GM18499 (cell line): ENCODE measurements at regions not wholly inside any gene's neighbourhood (a gene's known extent, or its start where the extent isn't known, plus 50 kb on each side); places are given as distances from the start of the nearest gene placed in this dataset.

Experiments
- ATAC-seq: cut with Tn5 transposase; IDR thresholded peaks from one replicate; pipeline ENCODE4 v1.9.1; 2021; ENCODE audit warnings: moderate number of reproducible peaks; ENCODE audit not compliant: insufficient read depth, unreplicated experiment

DNA sequence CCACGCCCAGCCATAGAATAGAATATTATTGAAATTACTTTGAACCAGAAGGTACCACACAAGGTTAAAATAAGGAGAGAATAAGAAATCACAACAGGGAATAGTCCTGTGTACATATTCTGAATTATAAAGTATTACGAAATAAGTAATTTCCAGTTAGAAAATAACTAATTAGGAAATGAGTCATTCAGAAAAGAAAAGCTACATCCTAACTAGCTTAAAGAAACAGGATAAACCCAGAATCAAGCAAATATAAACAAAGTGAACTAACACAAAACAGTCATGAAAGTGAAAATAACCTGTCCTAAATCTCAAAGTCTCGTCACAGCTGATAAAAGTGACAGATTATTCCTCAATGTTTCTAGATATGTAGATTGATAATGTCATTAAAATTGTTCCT, 74.8 kb upstream of the NEBL start:
- ATAC-seq: no peak

DNA sequence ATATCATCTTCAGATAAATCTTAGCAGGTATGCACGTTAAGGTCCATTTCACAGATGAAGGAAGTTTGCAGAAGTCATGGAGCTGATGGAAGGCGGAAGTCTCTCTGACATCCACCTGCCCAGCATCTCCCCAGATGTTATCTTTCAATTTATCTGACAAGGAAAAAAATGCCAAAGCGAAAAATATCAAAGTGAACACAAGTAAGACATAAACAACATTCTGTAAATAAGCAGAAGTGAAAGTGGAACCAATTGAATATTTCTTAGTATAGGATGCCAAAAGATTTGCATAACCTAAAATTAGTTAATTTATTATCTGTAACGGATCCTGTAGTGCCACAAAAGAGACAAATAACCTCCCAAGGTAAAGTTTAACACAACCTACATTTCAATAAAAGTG, 73.6 kb upstream of the NEBL start:
- peak; percentile 98 for ATAC-seq

DNA sequence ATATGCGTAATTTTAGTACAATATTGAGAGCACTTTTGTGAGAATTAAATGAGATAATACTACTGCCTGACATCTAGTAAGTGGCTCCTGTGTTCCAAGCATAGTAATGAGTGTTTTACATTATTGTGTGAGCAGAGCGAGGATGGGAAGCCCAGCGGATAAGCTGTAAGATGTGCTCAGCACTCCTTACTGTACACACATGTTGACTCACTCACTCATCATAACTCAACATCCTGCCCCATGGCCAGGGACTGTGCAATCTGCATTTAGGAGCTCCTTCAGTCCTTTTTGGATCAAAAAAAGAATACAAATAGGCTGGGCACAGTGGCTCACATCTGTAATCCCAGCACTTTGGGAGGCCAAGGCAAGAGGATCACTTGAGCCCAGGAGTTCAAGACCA, 72.9 kb upstream of the NEBL start:
- no peak for ATAC-seq

GRCh38 chr10:20966426-20966825, 69.3 kb upstream of the NEBL start:
- no peak for ATAC-seq

- ATAC-seq: no peak
Observed at GRCh38 chr10:20963721-20964595, 66.8 kb upstream of the NEBL start.

DNA sequence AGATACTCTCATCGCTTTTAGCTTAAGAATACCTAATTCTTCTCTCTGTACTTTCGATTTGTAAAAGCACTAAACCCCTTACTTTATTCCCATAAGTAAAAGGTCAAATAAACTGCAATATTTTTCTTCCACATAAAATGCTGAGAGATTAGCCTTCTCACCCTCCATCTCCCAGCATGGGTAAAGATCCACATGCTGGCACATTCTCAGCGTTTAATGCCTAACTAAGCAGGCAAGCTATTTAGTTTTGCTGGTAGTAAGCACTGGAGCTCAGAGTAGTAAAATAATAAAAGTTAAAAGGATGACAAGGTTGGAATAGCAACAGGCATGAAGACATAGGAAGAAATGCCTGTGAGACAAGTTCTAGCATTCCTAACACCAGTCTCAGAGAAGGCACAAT, 65.9 kb upstream of the NEBL start:
- ATAC-seq: no peak

- no peak for ATAC-seq
Observed at GRCh38 chr10:20962165-20962564, 65.1 kb upstream of the NEBL start.

DNA sequence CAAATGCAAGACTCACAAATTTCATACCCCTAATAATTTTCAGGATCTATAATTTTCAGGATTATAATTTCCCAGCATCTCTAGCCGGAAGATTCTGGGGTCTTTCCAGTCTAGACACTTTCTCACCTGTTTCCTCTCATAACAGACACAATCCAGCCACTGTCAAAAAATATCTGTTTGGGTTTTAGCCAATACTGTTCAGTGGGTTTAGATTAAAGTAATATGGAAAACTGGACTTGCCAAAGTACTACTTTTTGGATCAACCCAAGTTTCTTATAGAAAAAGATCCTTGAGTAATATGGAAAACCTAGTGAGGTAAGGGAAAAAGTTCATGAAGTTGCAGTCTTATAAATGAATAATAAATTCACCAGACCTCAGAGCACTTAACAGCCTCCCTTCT, 62.1 kb upstream of the NEBL start:
- ATAC-seq: no peak

- ATAC-seq: no peak
Observed at GRCh38 chr10:20958764-20959163, 61.7 kb upstream of the NEBL start.

DNA sequence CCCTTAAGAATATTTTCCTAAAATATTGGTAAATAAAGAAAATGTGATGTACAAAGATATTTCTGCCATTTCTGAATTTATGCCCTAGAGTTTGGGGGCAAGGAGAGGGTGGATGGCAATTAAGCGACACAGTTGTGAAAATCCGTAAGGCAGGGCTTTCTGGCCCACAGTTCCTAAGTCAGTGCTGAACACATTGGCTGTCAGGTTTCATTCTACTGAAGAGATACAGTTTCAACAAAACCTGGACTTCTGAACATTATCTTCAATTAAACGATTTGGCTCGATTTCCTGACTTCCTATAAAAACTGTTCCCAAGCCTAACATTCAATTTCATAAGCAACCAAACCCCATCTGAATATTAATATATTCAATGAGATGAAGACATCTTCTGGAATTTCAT, 61.1 kb upstream of the NEBL start:
- ATAC-seq: no peak

- ATAC-seq: no peak
Observed at GRCh38 chr10:20957744-20958143, 60.6 kb upstream of the NEBL start.

GRCh38 chr10:20956843-20957242, 59.7 kb upstream of the NEBL start:
- ATAC-seq: no peak

DNA sequence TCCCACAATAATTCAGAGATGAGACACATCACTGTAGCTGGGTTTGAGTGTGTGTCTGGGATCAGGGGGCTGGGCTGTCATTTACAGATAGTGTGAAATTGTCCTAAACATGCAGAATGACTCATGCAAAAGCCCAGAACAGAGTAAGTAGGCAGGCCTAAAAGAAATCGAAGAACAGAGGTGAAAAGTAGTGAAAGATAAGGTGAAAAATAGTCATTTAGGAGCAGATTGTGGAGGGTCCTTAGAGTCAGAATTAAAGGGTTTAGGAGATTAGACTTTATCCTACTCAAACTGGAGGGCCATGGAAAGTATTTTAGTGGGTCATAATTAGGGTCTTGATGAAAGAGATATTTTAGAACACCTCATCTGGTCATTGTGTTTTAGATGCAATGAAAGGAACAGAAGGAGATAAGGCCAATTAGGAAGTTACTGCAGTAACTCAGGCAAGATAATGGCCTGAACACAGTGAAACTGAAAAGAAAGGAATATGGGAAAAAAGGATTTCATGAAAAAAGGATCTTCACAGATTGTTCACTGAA, 58.3 kb upstream of the NEBL start:
- ATAC-seq: no peak

- ATAC-seq: no peak
Observed at GRCh38 chr10:20954519-20954918, 57.4 kb upstream of the NEBL start.

DNA sequence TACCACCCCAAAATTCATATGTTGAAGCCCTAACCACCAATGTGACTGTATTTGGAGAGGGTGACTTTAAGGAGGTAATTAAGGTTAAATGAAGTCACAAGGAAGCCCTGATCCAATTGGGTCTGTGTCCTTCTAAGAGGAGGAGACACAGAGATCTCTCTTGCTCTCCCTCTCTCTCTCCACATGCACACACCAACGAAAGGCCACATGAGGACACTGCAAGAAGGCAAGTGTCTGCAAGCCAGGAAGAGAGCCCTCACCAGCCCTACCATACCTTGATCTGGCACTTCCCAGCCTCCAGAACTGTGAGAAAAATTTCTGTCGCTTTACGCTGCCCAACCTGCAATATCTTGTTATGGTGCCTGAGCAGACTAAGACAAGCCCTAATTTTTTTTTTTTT, 56.0 kb upstream of the NEBL start:
- no peak for ATAC-seq

DNA sequence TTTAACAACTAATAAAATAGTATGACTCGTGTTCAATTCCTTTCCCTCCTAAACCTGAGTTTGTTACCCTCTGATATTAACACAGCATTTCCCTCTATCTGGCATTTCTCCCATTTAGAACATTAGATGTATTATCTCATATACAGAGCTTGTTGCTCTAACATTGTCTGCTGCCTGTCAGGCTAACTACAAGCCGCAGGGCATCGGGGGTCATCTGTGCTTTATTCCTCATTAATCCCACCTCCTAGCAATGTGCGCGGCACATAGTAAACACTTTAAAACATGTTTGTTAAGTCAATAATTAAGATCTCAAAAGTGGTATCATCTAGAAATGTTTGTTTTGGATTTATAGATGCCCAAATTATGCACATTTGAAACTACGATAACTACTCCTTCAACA, 52.9 kb upstream of the NEBL start:
- no peak for ATAC-seq

DNA sequence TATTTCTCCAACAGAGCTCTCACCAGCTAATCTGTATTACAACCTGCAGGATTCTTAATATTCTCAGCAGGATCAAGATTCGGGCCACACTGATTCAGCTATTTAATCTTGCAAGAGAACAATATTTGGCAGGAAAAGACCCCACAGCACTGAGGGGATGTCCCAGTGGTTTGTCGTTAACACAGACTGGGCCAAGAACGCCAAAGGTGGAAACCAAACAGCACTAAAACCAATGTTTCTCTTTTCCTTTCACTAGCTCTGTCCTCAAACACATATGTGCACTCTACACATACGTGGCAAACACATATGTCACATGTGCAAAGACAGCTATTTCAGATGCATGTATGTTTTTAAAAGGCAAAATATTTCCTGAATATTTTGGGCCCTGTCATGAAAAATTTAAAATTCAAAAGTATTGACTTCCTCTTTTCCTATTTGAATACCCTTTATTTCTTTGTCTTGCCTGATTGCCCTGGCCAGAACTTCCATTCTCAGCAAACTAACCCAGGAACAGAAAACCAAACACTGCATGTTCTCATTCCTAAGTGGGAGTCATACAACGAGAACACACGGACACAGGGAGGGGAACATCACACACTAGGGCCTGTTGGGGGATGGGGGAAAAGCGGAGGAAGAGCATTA, 51.7 kb upstream of the NEBL start:
- ATAC-seq: peak; percentile 71
